ENCODE measurements at regions not wholly inside any gene's neighbourhood (a gene's known extent, or its start where the extent isn't known, plus 50 kb on each side); places are given as distances from the start of the nearest gene placed in this dataset.

GRCh38 chr11:42490506-42490905 lies 821.3 kb upstream of the API5 start:
- TF ChIP-seq EP300 (IDR thresholded peaks at IDR 0.05) (no peak), CTCF (IDR thresholded peaks at IDR 0.05) (no peak), POLR2A (IDR thresholded peaks at IDR 0.05) (no peak)
